HEK293 (cell line): ENCODE measurements at regions not wholly inside any gene's neighbourhood (a gene's known extent, or its start where the extent isn't known, plus 50 kb on each side); places are given as distances from the start of the nearest gene placed in this dataset.

Source experiments
- CTCF ChIA-PET: fragments of 350-600 bp; formaldehyde crosslinking; extraction: SDS; loops from one replicate; lab custom pipeline; 2021; ENCODE audit warnings: antibody characterized with exemption; lab: Yijun Ruan, JAX
- POLR2A ChIA-PET: fragments of 300-600 bp; formaldehyde crosslinking; extraction: SDS; loops from one replicate; lab custom pipeline; 2020; ENCODE audit warnings: antibody characterized with exemption, inconsistent platforms; lab: Yijun Ruan, JAX
- H3K27ac ChIP-seq: fragments of 200-500 bp; sonication (Bioruptor generic); 2 replicates; pipeline ENCODE4 v1.5.1; 2014; ENCODE audit warnings: low read depth, low read length, control low read depth, inconsistent platforms; ENCODE audit errors: extremely low read depth
- H3K36me3 ChIP-seq, 2 experiments: fragments of 200-500 bp in 1 of 2; sonication (Bioruptor generic) in 1 of 2; 1 replicate in 1 of 2; 2 replicates in 1 of 2; pipeline ENCODE4 v1.5.1; 2014 to 2017; ENCODE audit warnings: inconsistent platforms in 2 of 2, low read length in 2 of 2; ENCODE audit not compliant: control insufficient read depth in 2 of 2, insufficient read depth in 1 of 2
- H3K4me1 ChIP-seq: fragments of 200-500 bp; sonication (Bioruptor generic); 2 replicates; pipeline ENCODE4 v1.5.1; 2014; ENCODE audit warnings: mild to moderate bottlenecking, low read length, inconsistent platforms; ENCODE audit not compliant: control insufficient read depth, insufficient read depth
- H3K4me3 ChIP-seq: 2 replicates; pipeline ENCODE4 v1.5.1; 2011; ENCODE audit warnings: low read depth, mild to moderate bottlenecking, control low read depth, low read length, moderate library complexity
- H3K9me3 ChIP-seq: fragments of 200-500 bp; sonication (Bioruptor generic); 2 replicates; pipeline ENCODE4 v1.5.1; 2014; ENCODE audit warnings: low read depth, low read length, inconsistent platforms; ENCODE audit not compliant: control insufficient read depth, insufficient read depth
- ELK4 ChIP-seq: IDR thresholded peaks from 2 replicates; pipeline ENCODE4 v1.6.1; 2011; ENCODE audit warnings: mild to moderate bottlenecking, low read depth, low read length, borderline replicate concordance
- FEZF1 ChIP-seq: fragments of 450-650 bp; formaldehyde crosslinking; IDR thresholded peaks from 2 replicates; pipeline ENCODE4 v1.5.1; 2016; ENCODE audit warnings: missing biosample characterization, missing genetic modification characterization
- ZBTB1 ChIP-seq: fragments of 450-650 bp; formaldehyde crosslinking; IDR thresholded peaks from 2 replicates; pipeline ENCODE4 v1.5.1; 2016; ENCODE audit warnings: missing biosample characterization, missing genetic modification characterization
- ZBTB17 ChIP-seq: fragments of 450-650 bp; formaldehyde crosslinking; IDR thresholded peaks from 2 replicates; pipeline ENCODE4 v1.5.1; 2016; ENCODE audit warnings: missing biosample characterization, missing genetic modification characterization
- ZNF10 ChIP-seq: fragments of 450-650 bp; formaldehyde crosslinking; IDR thresholded peaks from 2 replicates; pipeline ENCODE4 v1.5.1; 2017; ENCODE audit warnings: missing biosample characterization, missing genetic modification characterization
- ZNF239 ChIP-seq: fragments of 450-650 bp; formaldehyde crosslinking; IDR thresholded peaks from 2 replicates; pipeline ENCODE4 v1.5.1; 2016; ENCODE audit warnings: missing biosample characterization, missing genetic modification characterization
- ZNF302 ChIP-seq: fragments of 450-650 bp; formaldehyde crosslinking; IDR thresholded peaks from 2 replicates; pipeline ENCODE4 v1.5.1; 2016; ENCODE audit warnings: missing biosample characterization, missing genetic modification characterization, low read depth
- ZNF350 ChIP-seq: fragments of 450-650 bp; formaldehyde crosslinking; IDR thresholded peaks from 2 replicates; pipeline ENCODE4 v1.5.0; 2017; ENCODE audit warnings: missing biosample characterization, mild to moderate bottlenecking, missing genetic modification characterization
- ZNF426 ChIP-seq: fragments of 450-650 bp; formaldehyde crosslinking; IDR thresholded peaks from 2 replicates; pipeline ENCODE4 v1.5.1; 2017; ENCODE audit warnings: missing biosample characterization, missing genetic modification characterization, mild to moderate bottlenecking, inconsistent platforms, moderate library complexity
- ZNF48 ChIP-seq: fragments of 450-650 bp; formaldehyde crosslinking; IDR thresholded peaks from 2 replicates; pipeline ENCODE4 v1.5.1; 2016; ENCODE audit warnings: missing biosample characterization, missing genetic modification characterization
- ZNF510 ChIP-seq: fragments of 450-650 bp; formaldehyde crosslinking; IDR thresholded peaks from 2 replicates; pipeline ENCODE4 v1.5.1; 2018; ENCODE audit warnings: mild to moderate bottlenecking, missing genetic modification characterization, missing biosample characterization; ENCODE audit not compliant: insufficient replicate concordance
- ZNF529 ChIP-seq: fragments of 450-650 bp; formaldehyde crosslinking; IDR thresholded peaks from 2 replicates; pipeline ENCODE4 v1.5.1; 2017; ENCODE audit warnings: missing genetic modification characterization, missing biosample characterization; ENCODE audit not compliant: insufficient replicate concordance
- ZNF530 ChIP-seq: fragments of 450-650 bp; formaldehyde crosslinking; IDR thresholded peaks from 2 replicates; pipeline ENCODE4 v1.5.1; 2016; ENCODE audit warnings: low read depth, missing biosample characterization, missing genetic modification characterization
- ZNF561 ChIP-seq: fragments of 450-650 bp; IDR thresholded peaks from 2 replicates; pipeline ENCODE4 v1.5.1; 2018; ENCODE audit warnings: missing biosample characterization, missing genetic modification characterization, borderline replicate concordance
- ZNF596 ChIP-seq: fragments of 450-650 bp; IDR thresholded peaks from 2 replicates; pipeline ENCODE4 v1.5.0; 2018; ENCODE audit warnings: missing biosample characterization, mild to moderate bottlenecking, missing genetic modification characterization, moderate library complexity
- ZNF621 ChIP-seq: fragments of 450-650 bp; formaldehyde crosslinking; IDR thresholded peaks from 2 replicates; pipeline ENCODE4 v1.5.1; 2017; ENCODE audit warnings: missing biosample characterization, missing genetic modification characterization
- ZNF747 ChIP-seq: fragments of 450-650 bp; formaldehyde crosslinking; IDR thresholded peaks from 2 replicates; pipeline ENCODE4 v1.5.1; 2016; ENCODE audit warnings: missing biosample characterization, missing genetic modification characterization
- TF ChIP-seq, protein P1 (sequence below): fragments of 450-650 bp; formaldehyde crosslinking; IDR thresholded peaks from 2 replicates; pipeline ENCODE4 v1.5.1; 2016; ENCODE audit warnings: missing biosample characterization, missing genetic modification characterization
- TF ChIP-seq, protein P2 (sequence below): fragments of 450-650 bp; formaldehyde crosslinking; conservative IDR thresholded peaks from 2 replicates; pipeline ENCODE4 v1.5.1; 2016; ENCODE audit warnings: low read depth, missing biosample characterization, missing genetic modification characterization
- TF ChIP-seq, protein P3 (sequence below): fragments of 450-650 bp; formaldehyde crosslinking; IDR thresholded peaks from 2 replicates; pipeline ENCODE4 v1.5.1; 2016; ENCODE audit warnings: missing biosample characterization, missing genetic modification characterization
- TF ChIP-seq, protein P4 (sequence below): fragments of 450-650 bp; formaldehyde crosslinking; IDR thresholded peaks from 2 replicates; pipeline ENCODE4 v1.5.1; 2016; ENCODE audit warnings: missing biosample characterization, missing genetic modification characterization

DNA sequence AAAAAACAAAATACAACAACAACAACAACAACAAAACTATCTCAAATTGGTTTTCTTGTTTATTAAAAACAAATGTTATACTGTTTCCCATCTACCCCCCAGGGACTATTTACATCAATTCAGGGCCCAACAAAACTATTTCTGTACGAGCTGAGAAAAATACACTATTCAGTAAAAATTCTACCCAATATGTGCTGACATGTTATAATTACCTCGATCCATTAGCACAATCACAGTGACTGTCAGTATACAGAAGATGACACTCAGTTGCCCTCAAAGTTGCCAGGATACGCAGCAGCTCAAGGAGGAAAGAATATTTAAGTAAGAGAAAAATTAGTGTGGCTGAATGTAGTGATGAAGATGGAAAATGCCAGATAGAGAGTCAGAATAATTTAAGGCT is 150.1 kb downstream of the COX18 start:
- Histone ChIP-seq H3K27ac (no peak overlapping the region), H3K4me3 (no peak overlapping the region), H3K9me3 (no peaks in the 10 kb centered on the region), H3K4me1 (no peaks in the 10 kb centered on the region), H3K36me3 (no peaks in the 10 kb centered on the region)
- TF ChIP-seq, protein P1, sequence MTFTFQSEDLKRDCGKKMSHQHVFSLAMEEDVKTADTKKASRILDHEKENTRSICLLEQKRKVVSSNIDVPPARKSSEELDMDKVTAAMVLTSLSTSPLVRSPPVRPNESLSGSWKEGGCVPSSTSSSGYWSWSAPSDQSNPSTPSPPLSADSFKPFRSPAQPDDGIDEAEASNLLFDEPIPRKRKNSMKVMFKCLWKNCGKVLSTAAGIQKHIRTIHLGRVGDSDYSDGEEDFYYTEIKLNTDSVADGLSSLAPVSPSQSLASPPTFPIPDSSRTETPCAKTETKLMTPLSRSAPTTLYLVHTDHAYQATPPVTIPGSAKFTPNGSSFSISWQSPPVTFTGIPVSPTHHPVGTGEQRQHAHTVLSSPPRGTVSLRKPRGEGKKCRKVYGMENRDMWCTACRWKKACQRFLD (tag by site-specific recombination): no peak
- no peak for TF ChIP-seq ZNF530 (tag by site-specific recombination)
- no peak for TF ChIP-seq ZNF529 (tag by site-specific recombination)
- no peak for TF ChIP-seq ZNF596 (tag by site-specific recombination)
- no peak for TF ChIP-seq ZNF561
- no peak for TF ChIP-seq ZNF48 (tag by site-specific recombination)
- no peak for TF ChIP-seq ZNF239 (tag by site-specific recombination)
- TF ChIP-seq ZBTB17 (tag by site-specific recombination): no peak
- TF ChIP-seq ZNF426 (tag by site-specific recombination): no peak
- TF ChIP-seq, protein P2, sequence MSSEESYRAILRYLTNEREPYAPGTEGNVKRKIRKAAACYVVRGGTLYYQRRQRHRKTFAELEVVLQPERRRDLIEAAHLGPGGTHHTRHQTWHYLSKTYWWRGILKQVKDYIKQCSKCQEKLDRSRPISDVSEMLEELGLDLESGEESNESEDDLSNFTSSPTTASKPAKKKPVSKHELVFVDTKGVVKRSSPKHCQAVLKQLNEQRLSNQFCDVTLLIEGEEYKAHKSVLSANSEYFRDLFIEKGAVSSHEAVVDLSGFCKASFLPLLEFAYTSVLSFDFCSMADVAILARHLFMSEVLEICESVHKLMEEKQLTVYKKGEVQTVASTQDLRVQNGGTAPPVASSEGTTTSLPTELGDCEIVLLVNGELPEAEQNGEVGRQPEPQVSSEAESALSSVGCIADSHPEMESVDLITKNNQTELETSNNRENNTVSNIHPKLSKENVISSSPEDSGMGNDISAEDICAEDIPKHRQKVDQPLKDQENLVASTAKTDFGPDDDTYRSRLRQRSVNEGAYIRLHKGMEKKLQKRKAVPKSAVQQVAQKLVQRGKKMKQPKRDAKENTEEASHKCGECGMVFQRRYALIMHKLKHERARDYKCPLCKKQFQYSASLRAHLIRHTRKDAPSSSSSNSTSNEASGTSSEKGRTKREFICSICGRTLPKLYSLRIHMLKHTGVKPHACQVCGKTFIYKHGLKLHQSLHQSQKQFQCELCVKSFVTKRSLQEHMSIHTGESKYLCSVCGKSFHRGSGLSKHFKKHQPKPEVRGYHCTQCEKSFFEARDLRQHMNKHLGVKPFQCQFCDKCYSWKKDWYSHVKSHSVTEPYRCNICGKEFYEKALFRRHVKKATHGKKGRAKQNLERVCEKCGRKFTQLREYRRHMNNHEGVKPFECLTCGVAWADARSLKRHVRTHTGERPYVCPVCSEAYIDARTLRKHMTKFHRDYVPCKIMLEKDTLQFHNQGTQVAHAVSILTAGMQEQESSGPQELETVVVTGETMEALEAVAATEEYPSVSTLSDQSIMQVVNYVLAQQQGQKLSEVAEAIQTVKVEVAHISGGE (tag by site-specific recombination): no peak
- no peak for TF ChIP-seq ELK4
- TF ChIP-seq, protein P3, sequence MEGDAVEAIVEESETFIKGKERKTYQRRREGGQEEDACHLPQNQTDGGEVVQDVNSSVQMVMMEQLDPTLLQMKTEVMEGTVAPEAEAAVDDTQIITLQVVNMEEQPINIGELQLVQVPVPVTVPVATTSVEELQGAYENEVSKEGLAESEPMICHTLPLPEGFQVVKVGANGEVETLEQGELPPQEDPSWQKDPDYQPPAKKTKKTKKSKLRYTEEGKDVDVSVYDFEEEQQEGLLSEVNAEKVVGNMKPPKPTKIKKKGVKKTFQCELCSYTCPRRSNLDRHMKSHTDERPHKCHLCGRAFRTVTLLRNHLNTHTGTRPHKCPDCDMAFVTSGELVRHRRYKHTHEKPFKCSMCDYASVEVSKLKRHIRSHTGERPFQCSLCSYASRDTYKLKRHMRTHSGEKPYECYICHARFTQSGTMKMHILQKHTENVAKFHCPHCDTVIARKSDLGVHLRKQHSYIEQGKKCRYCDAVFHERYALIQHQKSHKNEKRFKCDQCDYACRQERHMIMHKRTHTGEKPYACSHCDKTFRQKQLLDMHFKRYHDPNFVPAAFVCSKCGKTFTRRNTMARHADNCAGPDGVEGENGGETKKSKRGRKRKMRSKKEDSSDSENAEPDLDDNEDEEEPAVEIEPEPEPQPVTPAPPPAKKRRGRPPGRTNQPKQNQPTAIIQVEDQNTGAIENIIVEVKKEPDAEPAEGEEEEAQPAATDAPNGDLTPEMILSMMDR (tag by site-specific recombination): no peak
- CTCF ChIA-PET: no interaction called here
- POLR2A ChIA-PET: no interaction called here

- Histone ChIP-seq H3K9me3 (no peaks in the 10 kb centered on the region), H3K36me3 (no peaks in the 10 kb centered on the region), H3K27ac (no peak overlapping the region), H3K4me3 (no peak overlapping the region), H3K4me1 (no peaks in the 10 kb centered on the region)
- POLR2A ChIA-PET: no interaction called here
- CTCF ChIA-PET: no interaction called here
- TF ChIP-seq ZNF302 (tag by site-specific recombination) (no peak), ZBTB1 (tag by site-specific recombination) (no peak)
Observed at GRCh38 chr4:72918362-72918761, 151.2 kb downstream of the COX18 start.

- H3K36me3 ChIP-seq: no peaks in the 10 kb centered on the region
- no peaks in the 10 kb centered on the region for H3K9me3 ChIP-seq
- ChIA-PET POLR2A (no interaction called here), CTCF (no interaction called here)
- H3K4me3 ChIP-seq: no peak overlapping the region
- H3K27ac ChIP-seq: no peak overlapping the region
- H3K4me1 ChIP-seq: no peaks in the 10 kb centered on the region
- TF ChIP-seq FEZF1 (tag by site-specific recombination) (no peak), ZNF350 (tag by site-specific recombination) (no peak), ZNF747 (tag by site-specific recombination) (no peak), ZNF510 (tag by site-specific recombination) (no peak), ZNF10 (no peak), ZNF426 (tag by site-specific recombination) (no peak), ZNF239 (tag by site-specific recombination) (no peak), ZNF621 (tag by site-specific recombination) (no peak), ZNF561 (no peak)
- TF ChIP-seq, protein P4, sequence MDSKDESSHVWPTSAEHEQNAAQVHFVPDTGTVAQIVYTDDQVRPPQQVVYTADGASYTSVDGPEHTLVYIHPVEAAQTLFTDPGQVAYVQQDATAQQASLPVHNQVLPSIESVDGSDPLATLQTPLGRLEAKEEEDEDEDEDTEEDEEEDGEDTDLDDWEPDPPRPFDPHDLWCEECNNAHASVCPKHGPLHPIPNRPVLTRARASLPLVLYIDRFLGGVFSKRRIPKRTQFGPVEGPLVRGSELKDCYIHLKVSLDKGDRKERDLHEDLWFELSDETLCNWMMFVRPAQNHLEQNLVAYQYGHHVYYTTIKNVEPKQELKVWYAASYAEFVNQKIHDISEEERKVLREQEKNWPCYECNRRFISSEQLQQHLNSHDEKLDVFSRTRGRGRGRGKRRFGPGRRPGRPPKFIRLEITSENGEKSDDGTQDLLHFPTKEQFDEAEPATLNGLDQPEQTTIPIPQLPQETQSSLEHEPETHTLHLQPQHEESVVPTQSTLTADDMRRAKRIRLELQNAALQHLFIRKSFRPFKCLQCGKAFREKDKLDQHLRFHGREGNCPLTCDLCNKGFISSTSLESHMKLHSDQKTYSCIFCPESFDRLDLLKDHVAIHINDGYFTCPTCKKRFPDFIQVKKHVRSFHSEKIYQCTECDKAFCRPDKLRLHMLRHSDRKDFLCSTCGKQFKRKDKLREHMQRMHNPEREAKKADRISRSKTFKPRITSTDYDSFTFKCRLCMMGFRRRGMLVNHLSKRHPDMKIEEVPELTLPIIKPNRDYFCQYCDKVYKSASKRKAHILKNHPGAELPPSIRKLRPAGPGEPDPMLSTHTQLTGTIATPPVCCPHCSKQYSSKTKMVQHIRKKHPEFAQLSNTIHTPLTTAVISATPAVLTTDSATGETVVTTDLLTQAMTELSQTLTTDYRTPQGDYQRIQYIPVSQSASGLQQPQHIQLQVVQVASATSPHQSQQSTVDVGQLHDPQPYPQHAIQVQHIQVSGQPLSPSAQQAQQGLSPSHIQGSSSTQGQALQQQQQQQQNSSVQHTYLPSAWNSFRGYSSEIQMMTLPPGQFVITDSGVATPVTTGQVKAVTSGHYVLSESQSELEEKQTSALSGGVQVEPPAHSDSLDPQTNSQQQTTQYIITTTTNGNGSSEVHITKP (tag by site-specific recombination): no peak
Observed at GRCh38 chr4:72911316-72911715, 158.2 kb downstream of the COX18 start.
